HG03460 (cell line): ENCODE measurements at regions not wholly inside any gene's neighbourhood (a gene's known extent, or its start where the extent isn't known, plus 50 kb on each side); places are given as distances from the start of the nearest gene placed in this dataset.
"Not testable (repeated sequence)": the region's sequence is repeated elsewhere in the genome, so short reads cannot be mapped to it uniquely, and the experiment has no call there.

Experiments
- ATAC-seq: cut with Tn5 transposase; IDR thresholded peaks from one replicate; pipeline ENCODE4 v1.9.1; 2021; ENCODE audit not compliant: unreplicated experiment

- no peak for ATAC-seq
These were observed 112.5 kb downstream of the EFEMP1 start for GRCh38 chr2:55811048-55811447.

DNA sequence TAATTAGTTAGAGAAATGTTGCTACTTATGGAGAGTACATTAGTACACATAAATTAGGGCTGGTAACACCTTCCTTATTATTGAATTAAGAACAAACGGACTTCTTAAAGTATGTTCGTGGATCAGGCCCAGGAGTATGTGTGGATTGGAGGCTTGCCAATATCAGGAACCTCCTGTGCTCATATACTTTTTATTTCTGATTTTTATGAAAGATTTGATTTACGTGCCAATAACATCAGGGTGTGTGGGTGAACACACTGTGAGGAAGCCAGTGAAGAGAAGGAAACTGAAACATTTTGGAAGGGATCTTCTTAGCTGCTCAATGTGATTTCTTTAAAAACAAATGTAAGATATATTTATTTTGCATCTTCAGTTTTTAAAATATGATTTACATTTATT lies 113.0 kb downstream of the EFEMP1 start:
- no peak for ATAC-seq

GRCh38 chr2:55809875-55810621 lies 113.5 kb downstream of the EFEMP1 start:
- ATAC-seq, result no peak

GRCh38 chr2:55807900-55808299 lies 114.3 kb upstream of the PNPT1 start:
- no peak for ATAC-seq

- ATAC-seq, result no peak
These were observed 112.0 kb upstream of the PNPT1 start for GRCh38 chr2:55805686-55806085.

- ATAC-seq, result no peak
These were observed 110.9 kb upstream of the PNPT1 start for GRCh38 chr2:55804535-55804934.

DNA sequence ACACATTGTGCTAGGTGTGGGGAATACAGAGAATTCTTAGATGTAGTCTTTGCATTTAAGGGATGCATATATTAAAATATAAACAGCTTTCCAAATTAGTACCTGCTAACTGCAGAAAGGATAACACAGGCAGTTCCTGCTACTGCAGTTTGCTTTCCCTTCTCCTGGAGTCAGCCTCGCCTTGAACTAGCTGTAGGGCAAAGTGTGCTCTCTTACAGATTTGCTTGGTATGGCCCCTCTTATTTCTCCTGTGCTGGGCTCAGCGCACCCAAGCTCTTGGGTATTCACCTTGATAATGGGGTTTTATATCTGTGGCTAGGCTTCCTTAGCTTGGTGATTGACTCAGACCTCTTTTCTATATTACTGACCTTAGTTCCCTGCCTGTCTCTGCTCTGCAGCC lies 108.4 kb upstream of the PNPT1 start:
- no peak for ATAC-seq

DNA sequence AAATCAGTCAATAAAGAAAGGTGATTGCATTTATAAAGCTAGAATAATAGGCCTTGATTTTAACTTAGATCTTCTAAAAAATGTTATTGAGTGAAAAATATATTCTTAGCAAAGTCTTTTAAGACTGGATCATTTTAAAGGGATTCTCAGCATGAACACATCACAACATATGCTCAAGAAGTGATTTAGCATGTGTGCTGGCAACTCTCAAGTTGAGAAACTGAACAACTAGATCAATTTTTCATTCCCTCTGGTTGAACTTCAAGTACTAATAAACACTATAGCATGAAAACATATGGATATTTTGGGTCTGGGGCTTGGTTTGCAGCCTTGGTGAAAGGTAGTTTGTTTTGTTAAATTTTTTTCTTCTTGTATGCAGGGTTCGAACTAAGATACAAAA lies 107.8 kb upstream of the PNPT1 start:
- no peak for ATAC-seq

- not testable (repeated sequence) for ATAC-seq
These were observed 106.0 kb upstream of the PNPT1 start for GRCh38 chr2:55799624-55800023.

DNA sequence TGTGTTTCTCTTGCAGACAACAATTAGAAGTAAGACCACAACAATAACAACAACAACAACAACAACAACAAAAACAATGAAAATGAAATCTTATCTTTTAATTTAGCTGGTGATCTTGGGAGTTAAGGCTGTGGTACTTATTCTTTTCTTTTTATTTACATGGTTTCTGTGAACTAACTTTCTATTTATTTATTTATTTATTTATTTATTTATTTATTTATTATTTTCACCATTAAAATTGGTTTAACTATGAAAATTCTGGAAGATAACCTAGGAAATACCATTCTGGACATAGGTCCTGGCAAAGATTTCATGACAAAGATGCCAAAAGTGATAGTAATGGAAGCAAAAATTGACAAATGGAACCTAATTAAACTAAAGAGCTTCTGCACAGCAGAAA lies 102.5 kb upstream of the PNPT1 start:
- no peak for ATAC-seq

DNA sequence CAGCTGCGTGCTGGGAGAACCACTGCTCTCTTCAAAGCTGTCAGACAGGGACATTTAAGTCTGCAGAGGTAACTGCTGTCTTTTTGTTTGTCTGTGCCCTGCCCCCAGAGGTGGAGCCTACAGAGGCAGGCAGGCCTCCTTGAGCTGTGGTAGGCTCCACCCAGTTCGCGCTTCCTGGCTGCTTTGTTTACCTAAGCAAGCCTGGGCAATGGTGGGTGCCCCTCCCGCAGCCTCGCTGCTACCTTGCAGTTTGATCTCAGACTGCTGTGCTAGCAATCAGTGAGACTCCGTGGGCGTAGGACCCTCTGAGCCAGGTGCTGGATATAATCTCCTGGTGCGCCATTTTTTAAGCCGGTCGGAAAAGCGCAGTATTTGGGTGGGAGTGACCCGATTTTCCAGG lies 100.0 kb upstream of the PNPT1 start:
- ATAC-seq, result not testable (repeated sequence)

DNA sequence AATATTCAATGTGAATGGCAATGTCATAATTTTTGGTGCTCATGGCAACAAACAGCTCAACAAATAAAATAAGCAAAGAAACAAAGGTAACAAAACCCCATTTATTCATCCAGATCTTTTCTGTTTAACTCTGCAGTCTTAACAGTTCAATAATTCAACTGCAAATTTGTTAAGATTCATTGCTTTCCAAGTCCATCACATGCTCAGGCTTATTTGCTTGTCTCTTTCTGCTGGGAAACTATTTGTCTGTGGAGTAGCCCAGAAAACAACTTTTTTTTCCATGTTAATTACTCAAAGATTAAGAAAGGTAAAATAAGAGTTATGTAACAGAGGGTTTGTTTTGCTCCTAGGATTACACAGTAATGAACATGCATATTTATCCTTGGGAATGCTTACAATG lies 92.6 kb upstream of the PNPT1 start:
- ATAC-seq, result no peak

DNA sequence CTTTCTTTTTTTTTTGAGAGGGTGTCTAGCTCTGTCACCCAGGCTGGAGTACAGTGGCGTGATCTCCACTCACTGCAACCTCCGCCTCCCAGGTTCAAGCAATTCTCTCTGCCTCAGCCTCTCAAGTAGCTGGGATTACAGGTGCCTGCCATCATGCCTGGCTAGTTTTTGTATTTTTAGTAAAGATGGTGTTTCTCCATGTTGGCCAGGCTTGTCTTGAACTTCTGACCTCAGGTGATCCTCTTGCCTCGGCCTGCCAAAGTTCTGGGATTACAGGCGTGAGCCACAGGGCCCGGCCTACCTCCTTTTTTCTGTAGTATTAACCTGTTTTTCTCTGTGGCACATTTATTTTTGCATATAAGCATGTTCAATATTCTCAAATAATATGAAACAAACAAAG lies 90.1 kb upstream of the PNPT1 start:
- ATAC-seq, result not testable (repeated sequence)

DNA sequence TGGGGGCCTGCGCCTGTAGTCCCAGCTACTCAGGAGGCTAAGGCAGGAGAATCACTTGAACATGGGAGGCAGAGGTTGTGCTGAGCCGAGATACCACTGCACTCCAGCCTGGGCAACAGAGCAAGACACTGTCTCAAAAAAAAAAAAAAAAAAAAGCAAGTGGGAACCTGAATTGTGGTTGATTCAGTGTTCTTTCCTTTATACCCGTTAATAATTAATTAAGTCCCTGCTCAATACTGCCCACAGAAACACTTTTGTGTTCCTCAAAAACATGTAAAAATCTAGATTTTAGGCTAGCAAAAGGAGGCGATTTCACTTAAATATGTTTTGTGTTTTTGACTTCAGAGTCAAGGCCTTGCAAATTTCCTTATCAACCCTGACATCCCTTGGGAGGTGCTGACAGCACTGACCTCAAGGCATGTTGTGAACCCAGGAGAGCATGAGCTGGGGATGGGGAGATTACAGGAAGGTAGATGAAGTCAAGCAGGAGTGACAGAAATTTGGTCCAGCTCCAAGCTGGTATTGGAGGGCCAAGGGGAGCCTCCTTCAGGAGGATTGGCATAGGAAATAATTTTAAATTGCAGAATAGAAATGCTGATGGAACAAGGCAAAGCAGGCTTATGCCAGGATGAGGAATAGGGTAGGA lies 89.0 kb upstream of the PNPT1 start:
- ATAC-seq, result no peak

GRCh38 chr2:55781542-55781941 lies 87.9 kb upstream of the PNPT1 start:
- ATAC-seq, result no peak

DNA sequence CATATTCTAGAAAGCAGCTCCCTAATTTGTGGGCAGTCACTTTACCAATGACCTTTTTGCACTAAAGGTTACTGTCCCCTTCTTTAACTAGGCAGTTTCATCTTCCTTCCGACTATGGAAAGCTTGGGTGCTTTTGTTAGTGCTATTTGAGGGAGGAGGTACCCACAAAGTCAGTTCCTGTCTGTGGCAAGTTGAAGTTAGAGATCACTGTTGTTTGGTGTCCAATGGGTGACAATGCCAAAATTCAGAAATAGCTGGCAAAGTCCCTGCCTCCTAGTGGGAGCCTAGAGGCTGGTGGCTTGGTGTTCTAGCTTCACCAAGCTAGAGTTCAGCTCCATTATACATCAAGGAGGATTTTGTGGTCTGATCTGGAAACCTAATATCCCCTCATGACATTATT lies 87.1 kb upstream of the PNPT1 start:
- no peak for ATAC-seq

DNA sequence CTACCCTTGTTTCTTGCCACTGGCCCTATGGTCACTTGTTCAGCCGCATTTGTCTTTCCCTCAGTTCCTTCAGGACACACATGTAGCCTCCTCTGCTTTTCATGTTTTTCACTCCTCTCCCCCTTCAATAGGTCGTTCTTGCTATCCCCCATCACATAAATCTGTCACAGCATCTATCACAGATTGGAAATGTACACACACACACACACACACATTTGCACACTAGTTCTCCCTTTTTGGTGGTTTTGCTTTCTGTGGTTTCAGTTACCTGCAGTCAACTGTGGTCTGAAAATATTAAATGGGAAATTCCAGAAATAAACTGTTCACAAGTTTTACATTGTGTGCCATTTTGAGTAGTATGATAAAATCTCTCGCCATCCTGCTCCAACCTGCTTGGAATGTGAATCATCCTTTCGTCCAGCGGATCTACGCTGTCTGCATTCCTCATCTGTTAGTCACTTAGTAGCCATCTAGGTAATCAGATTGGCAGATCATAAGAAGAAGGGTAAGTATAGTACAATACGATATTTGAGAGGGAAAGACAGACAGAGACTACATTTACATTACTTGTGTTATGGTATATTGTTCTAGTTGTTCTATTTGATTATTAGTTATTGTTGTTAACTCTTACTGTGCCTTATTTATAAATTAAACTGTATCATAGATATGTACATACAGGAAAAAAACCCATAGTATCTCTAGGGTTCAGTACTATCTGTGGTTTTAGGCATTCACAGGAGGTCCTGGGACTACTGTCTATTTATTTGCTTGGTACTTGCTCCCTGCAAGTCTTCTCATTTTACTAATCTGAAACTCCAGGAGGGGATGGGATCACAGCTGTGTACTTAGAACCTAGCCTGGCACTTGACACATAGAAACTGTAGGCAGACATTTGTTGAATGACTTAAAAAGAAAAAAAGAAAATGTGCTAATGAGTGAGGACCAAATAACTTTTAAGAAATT lies 86.1 kb upstream of the PNPT1 start:
- ATAC-seq, result no peak

DNA sequence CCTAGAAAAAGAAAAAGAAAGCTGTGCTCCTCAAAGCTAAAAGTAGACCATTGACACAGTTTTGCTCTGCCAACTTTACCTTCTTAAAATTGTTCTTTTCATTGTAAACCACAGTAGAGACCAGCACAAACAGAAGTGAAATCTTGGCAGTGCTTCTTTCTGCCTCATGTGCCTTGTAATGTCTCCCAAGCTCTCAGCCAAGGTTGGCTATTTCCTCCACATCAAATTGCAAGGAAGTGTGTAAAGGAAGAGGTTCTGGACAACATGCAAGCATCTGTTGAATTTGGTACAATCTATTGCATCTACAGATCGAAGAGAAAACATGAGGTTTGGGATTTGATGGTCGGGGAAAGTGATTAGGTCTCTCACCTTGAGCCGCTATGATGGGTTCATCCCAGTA lies 83.3 kb upstream of the PNPT1 start:
- ATAC-seq, result no peak

DNA sequence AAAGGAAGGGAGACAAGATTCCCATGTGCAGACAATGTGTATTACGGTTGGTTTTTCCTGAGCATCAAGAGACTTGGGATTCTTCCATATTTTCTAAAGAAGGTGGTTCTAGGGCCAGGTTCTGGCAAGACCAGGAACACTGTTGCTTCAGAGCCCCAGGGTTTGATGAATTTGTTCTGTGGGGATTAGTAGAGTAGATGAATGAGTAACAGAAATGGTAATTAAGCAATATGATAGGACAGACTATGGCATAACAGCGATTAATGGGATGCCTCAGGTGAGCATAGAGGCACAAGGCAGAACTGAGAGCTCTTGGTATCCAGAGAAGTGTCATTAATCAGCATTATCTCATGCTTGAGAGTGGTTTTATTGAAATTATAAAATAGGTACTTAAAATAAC lies 82.8 kb upstream of the PNPT1 start:
- no peak for ATAC-seq

- peak; percentile 38 for ATAC-seq
These were observed 82.2 kb upstream of the PNPT1 start for GRCh38 chr2:55775828-55776227.

DNA sequence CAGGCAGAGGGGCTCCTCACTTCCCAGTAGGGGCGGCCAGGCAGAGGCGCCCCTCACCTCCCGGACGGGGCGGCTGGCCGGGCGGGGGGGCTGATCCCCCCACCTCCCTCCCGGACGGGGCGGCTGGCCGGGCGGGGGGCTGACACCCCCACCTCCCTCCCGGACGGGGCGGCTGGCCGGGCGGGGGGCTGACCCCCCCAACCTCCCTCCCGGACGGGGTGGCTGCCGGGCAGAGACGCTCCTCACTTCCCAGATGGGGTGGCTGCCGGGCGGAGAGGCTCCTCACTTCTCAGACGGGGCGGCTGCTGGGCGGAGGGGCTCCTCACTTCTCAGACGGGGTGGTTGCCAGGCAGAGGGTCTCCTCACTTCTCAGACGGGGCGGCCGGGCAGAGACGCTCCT lies 80.0 kb upstream of the PNPT1 start:
- ATAC-seq, result not testable (repeated sequence)
